Stimulated activated CD4-positive, alpha-beta T cell treated with anti-CD3 and anti-CD28 coated beads, Interleukin-4, amount 100 ng/mL, for 1 hour (primary cell): ENCODE measurements at regions not wholly inside any gene's neighbourhood (a gene's known extent, or its start where the extent isn't known, plus 50 kb on each side); places are given as distances from the start of the nearest gene placed in this dataset.
"Not testable (repeated sequence)": the region's sequence is repeated elsewhere in the genome, so short reads cannot be mapped to it uniquely, and the experiment has no call there.

Experiments
- DNase-seq: peaks from one replicate; pipeline ENCODE4 v3.0.0-alpha.2; 2020

DNA sequence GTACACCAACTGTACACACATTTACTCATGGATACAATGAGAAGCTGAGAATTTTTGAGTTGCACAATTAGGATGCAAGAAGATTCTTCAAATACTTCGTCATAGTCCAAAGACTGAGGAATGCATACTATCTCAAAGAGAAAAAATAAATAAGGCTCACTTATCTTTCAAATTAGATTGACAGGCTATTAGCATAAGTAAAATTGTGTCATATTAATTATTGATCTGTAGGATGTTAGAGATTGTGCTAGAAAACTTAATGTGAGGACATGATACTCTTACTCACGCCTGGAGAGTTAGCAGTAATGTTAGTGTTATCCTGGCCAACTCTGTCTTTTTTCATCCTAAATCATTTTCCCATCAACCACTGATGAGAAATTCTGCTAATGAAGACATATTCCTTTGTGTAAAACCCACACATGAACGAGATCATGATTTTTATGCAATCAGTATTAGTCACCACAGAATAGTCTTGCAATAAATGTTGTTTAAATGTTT is 659.0 kb downstream of the LTN1 start:
- no peak for DNase-seq

DNA sequence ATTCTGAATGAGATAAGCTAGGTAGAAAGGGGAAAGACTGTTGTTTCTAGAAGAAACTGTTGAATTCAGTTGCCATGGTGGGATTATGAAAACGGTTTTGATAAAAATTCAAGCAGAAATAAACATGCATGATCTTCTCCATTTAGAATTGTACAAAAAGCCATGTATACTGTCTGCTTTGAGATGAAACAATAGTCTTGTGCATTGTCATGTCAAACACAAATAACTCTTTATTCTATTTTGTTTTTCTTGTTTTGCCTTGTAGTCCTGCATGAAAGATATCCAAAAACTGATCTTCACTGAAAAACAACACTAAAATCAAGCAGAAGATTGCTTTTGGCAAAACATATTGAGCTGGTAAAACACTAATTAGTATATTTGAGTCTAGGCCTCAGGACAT is 659.9 kb downstream of the LTN1 start:
- DNase-seq = no peak

DNA sequence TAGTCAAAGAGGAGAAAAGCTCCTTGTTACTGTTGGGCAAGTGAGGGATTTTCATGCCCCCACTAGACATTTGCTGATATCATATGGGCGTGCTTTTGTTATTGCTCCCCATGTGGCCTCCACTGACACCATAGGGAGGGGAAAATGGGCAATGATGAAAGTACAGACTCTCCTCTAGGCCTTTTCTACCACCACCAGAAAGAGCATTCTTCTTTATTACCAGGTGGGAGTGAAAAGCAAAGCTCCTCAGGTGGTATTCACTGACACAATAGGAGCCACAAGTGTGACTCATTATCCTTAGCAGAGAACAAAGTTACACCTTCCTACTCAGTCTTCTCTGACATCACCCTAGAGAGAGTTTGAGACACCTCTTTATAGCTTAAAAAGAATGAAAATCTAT is 667.1 kb downstream of the LTN1 start:
- DNase-seq = no peak

DNA sequence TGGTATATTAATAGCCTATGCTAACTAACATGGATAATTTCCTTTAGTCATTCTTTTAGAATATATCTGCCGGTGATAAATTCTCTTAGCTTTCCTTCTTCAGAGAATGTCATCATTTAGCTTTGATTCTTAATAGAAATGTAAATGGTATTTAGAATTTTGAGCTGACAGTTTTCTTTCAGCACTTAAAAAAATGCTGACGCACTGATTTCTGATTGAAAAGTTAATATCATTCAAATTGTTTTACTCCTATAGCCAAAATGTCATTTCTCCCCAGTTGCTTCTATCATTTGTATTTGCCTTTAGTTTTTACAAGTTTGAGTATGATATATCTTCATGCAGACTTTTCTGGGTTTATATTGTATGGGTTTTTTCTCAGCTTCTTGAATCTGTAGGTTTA is 668.0 kb downstream of the LTN1 start:
- no peak for DNase-seq

DNA sequence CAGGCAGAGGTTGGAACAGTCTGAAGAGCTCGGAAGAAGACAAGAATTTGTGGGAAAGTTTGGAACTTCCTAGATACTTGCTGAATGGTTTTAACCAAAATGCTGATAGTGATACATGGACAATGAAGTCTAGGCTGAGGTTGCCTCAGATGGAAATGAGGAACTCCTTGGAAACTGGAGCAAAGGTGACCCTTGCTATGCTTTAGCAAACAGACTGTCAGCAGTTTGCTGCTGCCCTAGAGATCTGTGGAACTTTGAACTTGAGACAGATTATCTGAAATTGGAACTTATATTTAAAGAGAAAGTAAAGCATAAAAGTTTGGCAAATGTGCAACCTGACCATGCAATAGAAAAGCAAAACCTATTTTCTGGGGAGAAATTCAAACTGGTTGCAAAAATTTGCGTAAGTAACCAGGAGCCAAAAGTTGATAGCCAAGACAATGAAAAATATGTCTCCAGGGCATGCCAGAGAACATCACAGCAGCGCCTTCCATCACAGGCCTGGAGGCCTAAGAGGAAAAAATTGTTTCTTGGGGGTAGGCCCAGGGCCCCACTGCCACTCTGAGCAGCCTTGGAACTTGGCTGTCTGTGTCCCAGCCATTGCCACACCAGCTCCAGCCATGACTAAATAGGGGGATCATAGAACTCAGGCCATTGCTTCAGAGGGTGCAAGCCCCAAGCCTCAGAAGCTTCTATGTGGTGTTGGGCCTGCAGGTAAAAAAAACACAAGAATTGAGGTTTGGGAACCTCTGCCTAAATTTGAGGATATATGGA is 675.3 kb downstream of the LTN1 start:
- DNase-seq = no peak

DNA sequence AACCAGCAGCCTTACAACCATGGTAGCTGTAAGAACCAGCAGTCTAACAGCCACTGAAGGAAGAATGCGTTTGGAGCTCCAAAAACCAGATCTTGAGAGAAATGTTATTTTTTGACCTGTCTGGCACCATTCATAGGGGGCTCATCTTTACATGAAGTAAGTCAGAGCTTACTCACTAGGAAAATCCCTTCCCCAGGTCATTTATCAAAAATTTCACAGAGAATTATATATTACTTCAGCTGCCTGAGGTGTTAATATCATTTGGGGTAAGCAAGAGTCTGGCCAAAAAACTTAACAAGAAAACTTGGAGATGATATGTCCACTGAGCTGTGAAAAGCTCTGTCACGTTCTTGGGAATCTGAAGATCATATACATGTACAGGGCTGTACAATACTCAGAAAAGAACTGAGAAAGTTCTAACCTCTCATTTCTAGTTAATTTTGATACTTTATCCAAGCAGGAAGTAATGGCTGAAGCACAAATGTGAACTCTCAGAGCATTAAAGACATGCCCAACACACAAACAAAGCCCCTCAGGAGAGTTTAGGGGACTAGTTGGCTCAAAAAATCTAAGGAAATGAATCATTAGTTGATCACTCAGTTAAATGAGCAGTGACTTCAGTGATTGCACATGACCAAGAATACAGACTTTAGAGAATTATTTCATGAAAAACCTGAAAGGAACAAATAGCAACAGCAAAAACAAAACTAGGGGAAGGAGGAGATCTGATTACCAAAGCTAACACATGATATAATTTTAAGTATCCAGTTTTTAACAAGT is 681.1 kb downstream of the LTN1 start:
- no peak for DNase-seq

DNA sequence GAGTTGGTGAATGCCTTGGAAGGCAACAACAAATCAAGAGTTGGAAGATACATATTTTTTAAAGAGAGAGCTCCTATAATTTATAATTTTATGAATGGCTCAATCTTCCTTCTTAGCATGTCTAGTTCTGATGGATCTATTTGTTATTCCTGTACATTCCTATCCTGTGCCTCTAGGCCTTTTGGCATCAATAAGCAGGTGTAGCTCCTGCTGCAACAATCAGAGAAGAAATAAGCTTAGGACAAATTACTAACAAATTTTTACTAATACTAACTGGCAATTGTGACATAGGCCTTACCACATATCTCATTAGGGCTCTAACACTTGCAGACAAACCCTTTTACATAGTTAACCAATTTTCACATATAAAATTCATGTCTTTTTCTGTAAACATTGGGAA is 682.0 kb downstream of the LTN1 start:
- no peak for DNase-seq

DNA sequence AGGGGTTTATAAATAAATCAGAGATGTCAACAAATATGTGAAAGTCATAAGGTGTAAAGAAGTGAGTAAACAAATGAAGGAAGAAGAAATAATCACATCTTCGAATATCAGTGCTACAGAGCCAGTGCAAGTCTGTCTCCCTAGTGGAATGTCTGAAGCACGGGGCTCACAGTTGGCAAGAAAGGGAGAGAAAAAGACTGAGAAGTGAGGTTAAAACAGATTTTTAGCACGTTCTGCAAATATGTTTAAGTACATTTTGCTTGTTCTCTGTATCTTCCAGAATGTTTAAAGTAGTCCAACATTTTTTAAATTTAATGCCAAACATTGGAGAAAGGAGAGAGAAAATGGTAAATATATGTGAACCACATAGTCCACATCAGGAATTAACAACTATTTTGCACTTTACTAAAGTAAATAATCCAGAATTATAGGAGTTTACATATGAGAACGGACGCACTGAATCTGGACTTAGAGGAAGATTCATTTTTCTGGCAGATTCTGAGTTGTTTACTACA is 682.4 kb downstream of the LTN1 start:
- no peak for DNase-seq

DNA sequence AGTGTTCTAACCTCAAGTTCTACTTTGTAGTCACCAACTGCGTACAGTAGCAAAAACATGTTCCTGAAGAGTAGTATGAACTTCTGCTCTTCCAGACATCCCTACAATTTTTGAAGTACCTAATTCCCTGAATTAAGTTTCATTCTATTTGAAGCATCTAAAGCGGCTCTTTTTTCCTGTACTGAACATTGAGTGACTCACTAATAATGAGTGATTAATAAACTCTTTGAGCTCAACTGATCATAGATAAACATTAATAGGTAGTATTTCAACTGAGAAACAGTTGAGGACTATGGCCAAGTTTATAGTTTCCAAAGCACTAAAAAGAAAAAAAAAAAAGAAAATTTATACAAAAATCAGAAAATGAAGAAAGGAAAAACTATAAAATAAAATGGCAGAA is 683.1 kb downstream of the LTN1 start:
- no peak for DNase-seq

DNA sequence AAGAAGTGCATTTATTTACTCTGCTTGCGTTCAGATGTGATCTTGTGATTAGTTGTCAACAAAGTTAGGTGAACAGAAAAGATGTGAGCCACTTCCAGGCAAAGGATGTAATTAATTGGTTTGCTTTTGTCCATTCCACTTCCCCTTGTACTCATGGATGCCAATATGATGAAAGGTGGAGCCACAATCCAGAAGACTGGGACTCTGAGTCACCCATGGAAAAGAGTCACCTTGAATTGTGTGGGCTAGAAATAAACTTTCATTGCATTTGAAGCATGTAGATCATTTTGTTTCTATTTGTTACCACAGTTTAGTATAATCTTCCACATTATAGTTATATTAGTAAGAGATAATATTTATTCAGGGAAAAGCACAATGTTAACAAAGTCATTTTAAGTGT is 684.2 kb downstream of the LTN1 start:
- DNase-seq = no peak

DNA sequence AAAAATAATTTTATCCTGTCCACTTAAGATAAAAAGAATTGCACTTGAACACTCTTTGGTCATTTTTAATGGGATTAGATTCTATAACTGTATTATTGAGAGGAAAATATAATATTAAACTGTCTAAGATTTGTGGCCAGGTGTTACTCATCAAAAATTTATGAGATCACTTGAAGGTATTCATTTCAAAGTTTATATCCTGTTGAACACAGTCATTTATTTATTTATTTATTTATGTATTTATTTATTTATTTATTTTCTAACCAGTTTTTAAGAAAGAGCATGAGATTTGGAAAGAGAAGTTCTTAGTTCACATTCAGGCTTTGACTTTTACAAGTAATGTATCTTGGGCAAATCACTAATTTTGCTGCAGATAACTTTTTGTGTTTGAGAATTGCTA is 692.7 kb downstream of the LTN1 start:
- no peak for DNase-seq

DNA sequence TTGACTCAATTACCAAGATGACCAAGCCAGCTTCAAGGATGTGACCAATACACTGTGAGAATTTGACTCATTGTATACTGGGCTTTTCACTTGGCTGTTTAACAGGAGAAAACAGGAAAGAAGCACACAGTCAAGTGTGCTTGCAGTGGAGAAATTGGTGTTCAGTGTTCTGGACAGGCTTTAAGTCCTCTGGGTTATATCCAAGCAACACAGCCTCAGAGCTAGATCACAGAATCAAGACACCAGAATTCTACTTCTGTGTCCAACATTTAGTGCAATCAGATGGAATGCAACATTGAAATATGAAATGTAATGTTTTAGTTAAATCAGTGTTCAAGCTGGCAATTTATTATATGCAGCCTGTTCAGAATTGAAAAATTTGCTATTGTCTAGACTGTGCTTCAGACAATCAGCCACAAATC is 694.4 kb downstream of the LTN1 start:
- no peak for DNase-seq

DNA sequence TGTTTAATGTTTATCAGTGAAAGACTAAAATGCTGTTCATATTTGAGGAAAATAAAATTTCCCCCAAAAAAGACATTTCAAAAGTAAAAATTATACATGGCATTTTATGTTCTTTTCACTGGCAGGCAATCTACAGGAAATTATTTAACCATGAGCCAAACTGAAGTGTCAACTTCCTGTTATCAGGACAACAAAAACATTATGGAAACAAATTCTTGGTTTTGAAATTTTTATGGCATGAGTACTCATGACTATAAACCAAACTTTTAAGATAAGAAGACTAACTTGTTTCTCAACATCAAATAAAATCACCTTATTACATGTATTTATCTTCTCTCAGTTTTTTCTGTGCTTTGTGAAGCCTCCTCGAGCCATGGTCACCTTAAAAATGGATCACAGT is 698.6 kb downstream of the LTN1 start:
- DNase-seq = no peak

DNA sequence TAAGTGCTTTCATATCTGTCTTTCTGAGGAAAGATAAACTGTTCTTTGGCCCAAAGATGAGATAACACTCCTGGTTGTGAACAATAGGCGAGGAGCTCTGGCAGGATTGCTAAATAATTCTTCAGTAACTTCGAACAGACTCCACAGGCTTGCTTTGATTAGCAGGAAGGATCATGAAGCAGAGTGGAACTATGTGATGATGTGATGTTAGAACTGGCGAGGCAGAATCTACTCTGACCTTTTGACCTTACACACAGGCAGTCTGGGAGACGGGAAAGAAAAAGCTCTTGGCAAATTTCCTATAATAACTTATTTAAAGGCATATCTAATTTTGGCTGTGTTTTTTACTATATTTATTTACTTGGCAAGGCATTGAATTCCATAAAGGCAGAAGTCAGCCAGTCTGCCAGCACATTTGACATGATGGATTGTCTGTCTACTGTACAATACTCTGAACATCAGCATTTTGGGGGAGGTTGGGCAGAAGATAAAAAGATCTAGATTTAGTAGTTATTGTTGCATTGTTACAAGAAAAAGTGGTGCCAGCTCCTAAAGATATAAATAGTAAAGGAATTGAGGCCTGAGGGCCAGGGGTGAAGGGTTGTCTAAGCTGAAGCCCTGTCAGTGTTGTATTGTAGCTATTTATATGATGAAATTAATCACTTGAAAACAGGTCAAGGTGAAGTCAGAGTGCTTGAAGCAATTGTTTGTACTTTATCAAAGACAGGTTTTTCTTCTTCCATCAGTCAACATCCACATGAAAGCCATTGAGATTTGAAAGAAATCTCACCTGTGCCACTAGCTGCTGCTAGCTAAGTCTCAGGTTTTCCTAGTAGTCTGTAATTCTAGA is 708.8 kb downstream of the LTN1 start:
- no peak for DNase-seq

DNA sequence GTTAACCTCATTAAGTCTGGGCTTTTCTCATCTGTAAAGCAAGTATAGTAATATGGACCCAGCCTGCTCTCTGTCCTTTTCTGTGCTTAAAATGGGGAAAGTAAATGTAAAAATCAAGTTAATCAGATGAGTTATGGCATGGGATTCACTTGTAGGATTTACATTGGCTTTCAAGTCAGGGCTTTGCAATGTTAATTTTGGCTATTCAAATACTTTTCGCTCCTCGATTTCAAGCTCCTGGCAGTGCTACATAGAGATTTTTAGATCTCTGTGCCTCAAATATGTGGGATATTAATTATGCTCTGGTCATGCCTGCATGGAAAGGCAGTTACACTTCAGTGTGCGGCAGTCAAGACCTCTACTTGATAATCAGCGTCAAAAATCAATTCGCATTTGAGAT is 709.8 kb downstream of the LTN1 start:
- no peak for DNase-seq

DNA sequence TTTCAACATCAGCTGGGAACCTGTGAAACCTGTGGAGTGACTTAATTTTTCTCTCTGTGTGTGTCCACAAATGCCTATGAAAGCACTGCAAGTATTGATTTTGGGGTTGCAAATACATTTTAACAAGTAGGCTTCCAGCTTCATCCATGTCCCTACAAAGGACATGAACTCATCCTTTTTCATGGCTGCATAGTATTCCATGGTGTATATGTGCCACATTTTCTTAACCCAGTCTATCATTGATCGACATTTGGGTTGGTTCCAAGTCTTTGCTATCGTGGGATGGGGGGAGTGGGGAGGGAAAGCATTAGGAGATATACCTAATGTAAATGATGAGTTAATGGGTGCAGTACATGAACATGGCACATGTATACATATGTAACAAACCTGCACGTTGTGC is 711.3 kb downstream of the LTN1 start:
- DNase-seq = not testable (repeated sequence)

DNA sequence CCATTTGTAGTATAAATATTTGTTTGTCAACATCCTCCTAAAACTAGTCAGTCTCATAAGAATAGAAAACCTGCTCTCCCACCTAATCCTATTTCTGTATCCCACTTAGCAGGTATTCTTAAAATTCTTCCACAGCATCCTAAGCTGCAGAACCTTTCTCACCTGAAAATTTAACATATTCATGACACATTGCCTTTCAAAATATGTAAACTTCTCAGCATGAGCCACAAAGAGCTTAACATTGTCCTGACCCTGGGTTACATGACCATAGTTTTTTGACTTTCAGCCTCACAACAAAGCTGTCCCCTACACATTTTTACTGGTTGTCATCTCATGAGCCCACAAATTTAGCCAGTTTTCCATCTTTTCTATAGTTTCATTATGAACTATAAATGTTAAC is 712.1 kb downstream of the LTN1 start:
- DNase-seq = no peak

DNA sequence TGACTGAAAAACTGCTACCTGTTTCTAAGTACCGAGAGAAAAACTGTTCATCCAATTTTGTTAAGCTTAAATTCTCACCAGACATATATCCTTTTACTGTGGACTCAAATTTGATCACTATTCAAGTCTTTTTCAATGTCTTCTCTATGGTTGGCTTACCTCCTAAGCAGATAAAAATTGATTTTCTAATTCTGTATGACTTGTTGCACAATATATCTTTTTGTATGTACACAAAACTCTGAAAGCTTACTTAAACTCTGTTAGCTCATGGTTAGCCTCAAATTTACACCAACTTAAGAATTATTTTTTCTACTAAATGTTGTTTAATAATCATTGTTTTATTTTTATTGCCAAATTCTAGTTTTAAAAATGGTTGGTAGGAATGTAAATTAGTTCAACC is 715.4 kb downstream of the LTN1 start:
- DNase-seq = no peak

DNA sequence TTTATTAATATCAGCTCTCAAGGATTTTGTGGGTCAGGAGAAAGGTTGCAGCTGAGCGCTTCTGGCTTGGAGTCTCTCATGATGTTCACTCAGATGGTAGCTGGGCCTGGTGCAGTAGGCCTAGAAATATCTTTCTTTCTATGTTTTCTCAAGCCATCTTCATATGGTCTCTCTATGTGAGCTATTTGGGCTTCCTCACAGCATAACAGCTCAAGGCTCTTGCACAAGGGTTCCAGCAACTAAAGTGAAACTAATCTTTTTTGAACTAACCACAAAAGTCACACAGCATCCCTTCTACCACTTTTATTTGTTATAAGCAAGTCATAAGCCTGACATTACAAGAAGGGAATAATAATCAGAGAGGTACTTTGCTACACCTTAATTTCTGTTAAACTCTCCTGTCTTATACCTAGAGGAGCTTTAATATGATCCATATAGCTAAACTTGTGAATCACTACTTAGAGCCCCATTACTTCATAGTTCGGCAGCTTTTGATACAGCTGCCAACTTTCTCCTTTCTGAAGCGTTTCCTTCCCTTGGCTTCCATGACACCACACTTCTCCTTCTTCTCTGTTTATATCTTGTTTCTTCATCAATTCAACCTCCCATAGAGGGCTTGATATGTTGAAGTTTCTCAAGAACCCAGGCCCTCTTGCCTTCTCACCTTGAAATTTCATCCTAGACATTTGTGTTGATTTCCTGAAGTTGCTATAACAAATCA is 720.2 kb downstream of the LTN1 start:
- no peak for DNase-seq

DNA sequence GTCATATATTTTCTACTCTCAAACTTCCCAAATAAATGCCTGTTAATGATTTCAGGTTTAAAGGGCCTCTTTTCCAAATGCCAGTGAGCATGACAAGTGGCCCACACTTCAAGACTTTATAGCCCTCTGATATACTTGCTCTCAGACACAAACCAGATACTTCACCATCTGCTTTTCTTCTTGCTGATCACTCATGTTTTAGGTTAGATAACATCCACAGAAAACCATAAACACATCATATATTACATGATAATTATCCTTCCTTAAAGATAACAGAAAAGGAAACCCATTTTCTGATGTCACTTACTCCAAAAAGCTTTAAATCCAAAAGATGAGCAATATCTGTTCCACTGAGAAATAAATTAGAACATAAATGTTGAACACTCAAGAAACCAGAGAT is 723.5 kb downstream of the LTN1 start:
- no peak for DNase-seq

DNA sequence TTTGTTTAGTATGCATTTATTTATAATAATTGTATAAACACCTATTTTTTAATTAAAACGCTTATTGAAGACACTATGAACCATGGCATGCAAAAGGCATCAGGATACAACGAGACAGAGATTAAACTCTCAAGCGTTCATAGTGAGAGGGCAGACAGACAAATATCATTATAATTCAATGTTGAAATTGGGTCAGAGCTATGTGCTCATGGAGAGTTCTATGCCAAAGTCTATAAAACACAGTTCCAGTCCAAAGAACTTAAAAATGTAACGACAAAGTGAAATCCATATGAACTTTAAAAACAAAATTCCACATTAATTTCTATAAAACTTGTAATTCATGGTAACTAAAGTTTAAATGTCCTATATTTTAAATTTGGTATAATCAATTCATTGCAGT is 724.0 kb downstream of the LTN1 start:
- DNase-seq = no peak

DNA sequence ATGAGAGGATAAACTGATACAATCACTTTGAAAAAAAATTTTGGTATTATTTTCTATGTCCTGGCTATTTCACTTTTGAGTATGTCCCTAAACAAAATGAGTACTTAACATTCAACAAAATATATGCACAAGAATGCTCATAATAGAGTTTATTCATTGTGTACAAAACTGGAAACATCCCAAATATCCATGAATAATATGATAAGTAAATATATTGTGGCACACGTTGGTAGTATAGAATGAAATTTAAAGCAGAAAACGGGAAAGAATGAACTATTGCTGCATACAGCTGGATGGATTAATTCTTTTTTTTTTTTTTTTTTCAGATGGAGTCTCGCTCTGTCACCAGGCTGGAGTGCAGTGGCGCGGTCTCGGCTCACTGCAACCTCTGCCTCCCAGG is 725.2 kb downstream of the LTN1 start:
- DNase-seq = no peak

DNA sequence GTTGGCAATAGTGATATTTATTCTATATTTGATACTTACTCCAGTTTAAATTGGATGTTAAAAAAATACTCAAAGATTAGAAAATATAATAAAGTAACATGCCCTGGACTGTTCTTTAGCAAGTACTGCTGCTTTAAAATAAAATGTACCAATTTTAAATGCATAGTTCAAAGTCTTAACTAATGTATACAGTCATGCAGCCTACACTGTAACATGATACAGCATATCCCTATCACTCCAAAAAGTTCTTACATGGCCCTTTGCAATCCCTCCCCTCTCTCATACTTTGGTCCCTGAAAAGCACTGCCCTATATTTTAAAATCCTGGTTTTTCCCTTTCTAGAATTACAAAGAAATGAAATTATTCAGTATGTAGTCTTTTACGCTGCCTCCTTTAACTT is 726.6 kb downstream of the LTN1 start:
- no peak for DNase-seq
